Activated naive CD8-positive, alpha-beta T cell treated with anti-CD3 and anti-CD28 coated beads, Interleukin-2, amount 10 ng/mL, durations not matched to agents 7 days and 5 days (primary cell): ENCODE measurements at regions not wholly inside any gene's neighbourhood (a gene's known extent, or its start where the extent isn't known, plus 50 kb on each side); places are given as distances from the start of the nearest gene placed in this dataset.
"Not testable (repeated sequence)": the region's sequence is repeated elsewhere in the genome, so short reads cannot be mapped to it uniquely, and the experiment has no call there.

ENCODE experiments used
- ATAC-seq: fragments of 150-1000 bp; cut with Tn5 transposase; one replicate; pipeline ENCODE4 v1.10.0; 2021; ENCODE audit warnings: low read depth, moderate library complexity
- POLR2A ChIA-PET: fragments of 350-600 bp; sonication (Branson Sonifier 250); formaldehyde crosslinking; loops from one replicate; lab custom pipeline; 2021; ENCODE audit warnings: antibody characterized with exemption; lab: Charles Lee
- DNase-seq: peaks from one replicate; pipeline ENCODE4 v3.0.0; 2021
- H3K27ac Mint-ChIP-seq: one replicate; pipeline ENCODE4 v1.8.0; 2022; ENCODE audit warnings: mild to moderate bottlenecking, mixed read lengths
- H3K27me3 Mint-ChIP-seq: one replicate; pipeline ENCODE4 v1.8.0; 2022; ENCODE audit warnings: mild to moderate bottlenecking, moderate library complexity, mixed read lengths
- H3K36me3 Mint-ChIP-seq: one replicate; pipeline ENCODE4 v1.8.0; 2021; ENCODE audit warnings: mild to moderate bottlenecking, mixed read lengths
- H3K4me1 Mint-ChIP-seq: one replicate; pipeline ENCODE4 v1.8.0; 2021; ENCODE audit warnings: mixed read lengths
- H3K4me3 Mint-ChIP-seq: one replicate; pipeline ENCODE4 v1.8.0; 2022; ENCODE audit warnings: mild to moderate bottlenecking, moderate library complexity, mixed read lengths
- H3K9me3 Mint-ChIP-seq: one replicate; pipeline ENCODE4 v1.8.0; 2021; ENCODE audit warnings: mixed read lengths

GRCh38 chr18:4986677-4987076 is 210.4 kb downstream of the AKAIN1 start:
- POLR2A ChIA-PET: no interaction called here
- Mint-ChIP-seq H3K4me1 (no peaks in the 10 kb centered on the region), H3K9me3 (peaks cover 9% of the 10 kb centered on the region), H3K4me3 (no peak overlapping the region), H3K27ac (no peak overlapping the region), H3K36me3 (no peaks in the 10 kb centered on the region), H3K27me3 (no peaks in the 10 kb centered on the region)
- DNase-seq: no peak
- no peak for ATAC-seq

GRCh38 chr18:4986066-4986465 is 211.0 kb downstream of the AKAIN1 start:
- Mint-ChIP-seq H3K27me3 (no peaks in the 10 kb centered on the region), H3K4me1 (no peaks in the 10 kb centered on the region), H3K4me3 (no peak overlapping the region), H3K9me3 (peaks cover 9% of the 10 kb centered on the region), H3K36me3 (no peaks in the 10 kb centered on the region), H3K27ac (no peak overlapping the region)
- DNase-seq (no peak), ATAC-seq (no peak)
- POLR2A ChIA-PET: no interaction called here

GRCh38 chr18:4961121-4961909 is 235.7 kb downstream of the AKAIN1 start:
- POLR2A ChIA-PET: no interaction called here
- ATAC-seq (no peak), DNase-seq (no peak)
- no peak overlapping the region for H3K27ac Mint-ChIP-seq
- no peak overlapping the region for H3K4me3 Mint-ChIP-seq
- H3K4me1 Mint-ChIP-seq: no peaks in the 10 kb centered on the region
- H3K9me3 Mint-ChIP-seq: peaks cover 7% of the 10 kb centered on the region
- no peaks in the 10 kb centered on the region for H3K27me3 Mint-ChIP-seq
- H3K36me3 Mint-ChIP-seq: no peaks in the 10 kb centered on the region

GRCh38 chr18:4960578-4960977 is 236.5 kb downstream of the AKAIN1 start:
- no peak for DNase-seq
- H3K27me3 Mint-ChIP-seq: no peaks in the 10 kb centered on the region
- H3K27ac Mint-ChIP-seq: no peak overlapping the region
- no peak for ATAC-seq
- no peaks in the 10 kb centered on the region for H3K36me3 Mint-ChIP-seq
- no peak overlapping the region for H3K4me3 Mint-ChIP-seq
- H3K4me1 Mint-ChIP-seq: no peaks in the 10 kb centered on the region
- POLR2A ChIA-PET: no interaction called here
- peaks cover 4% of the 10 kb centered on the region for H3K9me3 Mint-ChIP-seq

- Mint-ChIP-seq H3K4me3 (no peak overlapping the region), H3K4me1 (no peaks in the 10 kb centered on the region), H3K27ac (no peak overlapping the region), H3K9me3 (peaks cover 12% of the 10 kb centered on the region), H3K27me3 (no peaks in the 10 kb centered on the region), H3K36me3 (no peaks in the 10 kb centered on the region)
- no peak for DNase-seq
- no peak for ATAC-seq
- POLR2A ChIA-PET: no interaction called here
These were observed 265.8 kb downstream of the AKAIN1 start for GRCh38 chr18:4931209-4931608.

- H3K27ac Mint-ChIP-seq: no peak overlapping the region
- no peaks in the 10 kb centered on the region for H3K4me1 Mint-ChIP-seq
- no peaks in the 10 kb centered on the region for H3K36me3 Mint-ChIP-seq
- peaks cover 3% of the 10 kb centered on the region for H3K9me3 Mint-ChIP-seq
- ATAC-seq: no peak
- H3K4me3 Mint-ChIP-seq: no peak overlapping the region
- no peak for DNase-seq
- no peaks in the 10 kb centered on the region for H3K27me3 Mint-ChIP-seq
- POLR2A ChIA-PET: no interaction called here
These were observed 275.5 kb downstream of the AKAIN1 start for GRCh38 chr18:4921548-4921947.

- H3K4me3 Mint-ChIP-seq, DNase-seq, H3K4me1 Mint-ChIP-seq, H3K27ac Mint-ChIP-seq, H3K27me3 Mint-ChIP-seq, POLR2A ChIA-PET, H3K36me3 Mint-ChIP-seq, ATAC-seq, H3K9me3 Mint-ChIP-seq: not testable (repeated sequence)
These were observed 279.5 kb downstream of the AKAIN1 start for GRCh38 chr18:4917509-4917908.

- no peak for DNase-seq
- Mint-ChIP-seq H3K27me3 (no peaks in the 10 kb centered on the region), H3K36me3 (no peaks in the 10 kb centered on the region), H3K4me1 (no peaks in the 10 kb centered on the region), H3K27ac (no peak overlapping the region), H3K9me3 (peaks cover 1% of the 10 kb centered on the region), H3K4me3 (no peak overlapping the region)
- ATAC-seq: no peak
- POLR2A ChIA-PET: no interaction called here
These were observed 288.7 kb downstream of the AKAIN1 start for GRCh38 chr18:4908328-4908727.

- no peaks in the 10 kb centered on the region for H3K4me1 Mint-ChIP-seq
These were observed 290.2 kb downstream of the AKAIN1 start for GRCh38 chr18:4906856-4907255.

GRCh38 chr18:4888251-4889040 is 308.6 kb downstream of the AKAIN1 start:
- H3K36me3 Mint-ChIP-seq: no peaks in the 10 kb centered on the region
- POLR2A ChIA-PET: no interaction called here
- H3K9me3 Mint-ChIP-seq: peaks cover 6% of the 10 kb centered on the region
- H3K27me3 Mint-ChIP-seq: no peaks in the 10 kb centered on the region
- H3K27ac Mint-ChIP-seq: no peak overlapping the region
- ATAC-seq: no peak
- no peak overlapping the region for H3K4me3 Mint-ChIP-seq
- no peaks in the 10 kb centered on the region for H3K4me1 Mint-ChIP-seq
- DNase-seq: no peak

More at GRCh38 chr18:4906856-4907255, 290.2 kb downstream of the AKAIN1 start:
- H3K4me3 Mint-ChIP-seq: no peak overlapping the region
- peaks cover 1% of the 10 kb centered on the region for H3K9me3 Mint-ChIP-seq
- no peaks in the 10 kb centered on the region for H3K36me3 Mint-ChIP-seq
- ATAC-seq: no peak
- DNase-seq: no peak
- no peaks in the 10 kb centered on the region for H3K27me3 Mint-ChIP-seq
- H3K27ac Mint-ChIP-seq: no peak overlapping the region
- POLR2A ChIA-PET: no interaction called here

- Mint-ChIP-seq H3K27ac (no peak overlapping the region), H3K27me3 (no peaks in the 10 kb centered on the region), H3K36me3 (no peaks in the 10 kb centered on the region), H3K9me3 (peaks cover 5% of the 10 kb centered on the region), H3K4me1 (no peaks in the 10 kb centered on the region), H3K4me3 (no peak overlapping the region)
- POLR2A ChIA-PET: no interaction called here
- DNase-seq: no peak
- ATAC-seq: no peak
These were observed 318.6 kb downstream of the AKAIN1 start for GRCh38 chr18:4878480-4878879.

GRCh38 chr18:4871197-4871596 is 325.9 kb downstream of the AKAIN1 start:
- no peak overlapping the region for H3K27ac Mint-ChIP-seq
- no peak overlapping the region for H3K4me3 Mint-ChIP-seq
- POLR2A ChIA-PET: no interaction called here
- ATAC-seq: no peak
- H3K9me3 Mint-ChIP-seq: peaks cover 9% of the 10 kb centered on the region
- H3K4me1 Mint-ChIP-seq: no peaks in the 10 kb centered on the region
- no peaks in the 10 kb centered on the region for H3K27me3 Mint-ChIP-seq
- H3K36me3 Mint-ChIP-seq: no peaks in the 10 kb centered on the region
- no peak for DNase-seq

- no peak for ATAC-seq
These were observed 326.8 kb downstream of the AKAIN1 start for GRCh38 chr18:4870177-4870773.

GRCh38 chr18:4869155-4869554 is 327.9 kb downstream of the AKAIN1 start:
- Mint-ChIP-seq H3K36me3 (no peaks in the 10 kb centered on the region), H3K27ac (no peak overlapping the region), H3K4me1 (no peaks in the 10 kb centered on the region), H3K27me3 (no peaks in the 10 kb centered on the region), H3K4me3 (no peak overlapping the region), H3K9me3 (peaks cover 11% of the 10 kb centered on the region)
- POLR2A ChIA-PET: no interaction called here
- no peak for ATAC-seq
- DNase-seq: no peak

More at GRCh38 chr18:4870177-4870773, 326.8 kb downstream of the AKAIN1 start:
- Mint-ChIP-seq H3K27ac (no peak overlapping the region), H3K9me3 (peaks cover 10% of the 10 kb centered on the region), H3K36me3 (no peaks in the 10 kb centered on the region), H3K4me1 (no peaks in the 10 kb centered on the region), H3K4me3 (no peak overlapping the region), H3K27me3 (no peaks in the 10 kb centered on the region)
- DNase-seq: no peak
- POLR2A ChIA-PET: no interaction called here
